ENCODE measurements at regions not wholly inside any gene's neighbourhood (a gene's known extent, or its start where the extent isn't known, plus 50 kb on each side); places are given as distances from the start of the nearest gene placed in this dataset.

- TF ChIP-seq CTCF (IDR thresholded peaks at IDR 0.05), result no peak
- H3K4me2 ChIP-seq (replicated peaks; ENCODE audit: extremely low read depth, low read length, poor library complexity, severe bottlenecking), result no peak overlapping the region
- no peaks in the 10 kb centered on the region for H3K79me2 ChIP-seq (ENCODE audit: insufficient read depth, low read length)
Measured at GRCh38 chrX:133473451-133473850, 58.2 kb upstream of the GPC4 start.

GRCh38 chrX:133468051-133468450 is 52.8 kb upstream of the GPC4 start:
- H3K36me3 Mint-ChIP-seq, result no peaks in the 10 kb centered on the region
- Histone ChIP-seq H3K79me2 (ENCODE audit: insufficient read depth, low read length) (no peaks in the 10 kb centered on the region), H3K4me1 (ENCODE audit: control insufficient read depth in 1 of 2, insufficient read depth in 2 of 2, low read length in 2 of 2) (no peaks in the 10 kb centered on the region), H4K20me1 (ENCODE audit: insufficient read depth, low read length) (no peaks in the 10 kb centered on the region), H3K36me3 (replicated peaks in 1 of 2; ENCODE audit: control insufficient read depth in 1 of 2, insufficient read depth in 2 of 2, low read length in 2 of 2) (no peaks in the 10 kb centered on the region), H3K27me3 (ENCODE audit: control insufficient read depth in 2 of 2, insufficient read depth in 2 of 2, low read length in 2 of 2) (no peaks in the 10 kb centered on the region), H3K9me3 (replicated peaks in 1 of 2; ENCODE audit: control insufficient read depth in 1 of 2, insufficient read depth in 1 of 2, low read length in 2 of 2) (no peaks in the 10 kb centered on the region), H3K9ac (ENCODE audit: insufficient read depth, low read length, poor library complexity, severe bottlenecking) (no peak overlapping the region), H3K4me3 (replicated peaks in 1 of 3; ENCODE audit: low read depth in 2 of 3, low read length in 3 of 3) (no peak overlapping the region), H3K4me2 (replicated peaks; ENCODE audit: extremely low read depth, low read length, poor library complexity, severe bottlenecking) (no peak overlapping the region), H2AFZ (ENCODE audit: insufficient read depth, low read depth, low read length, poor library complexity, severe bottlenecking) (no peak overlapping the region), H3K27ac (ENCODE audit: low read depth in 1 of 2, low read length in 2 of 2) (no peak overlapping the region)
- peaks cover 0 to 4% (median 1%) of the 10 kb centered on the region in 7 donors for H3K9me3 Mint-ChIP-seq
- no peak overlapping the region for H3K27ac Mint-ChIP-seq
- H3K4me3 Mint-ChIP-seq, result no peak overlapping the region
- H3K4me1 Mint-ChIP-seq, result no peaks in the 10 kb centered on the region
- peaks cover 2 to 10% (median 7%) of the 10 kb centered on the region in 3 donors for H3K27me3 Mint-ChIP-seq (ENCODE audit: low read depth in 3 of 3)
- intact Hi-C loops (cut with micrococcal nuclease), result no loop called here
- WGBS (ENCODE audit: insufficient coverage), result no CpG with 5 or more reads among the region's 3 CpGs
- TF ChIP-seq CTCF (IDR thresholded peaks at IDR 0.05), result no peak
- DNase-seq, result no peak

More at GRCh38 chrX:133473451-133473850, 58.2 kb upstream of the GPC4 start:
- Histone ChIP-seq H3K36me3 (replicated peaks in 1 of 2; ENCODE audit: control insufficient read depth in 1 of 2, insufficient read depth in 2 of 2, low read length in 2 of 2) (no peaks in the 10 kb centered on the region), H3K9ac (ENCODE audit: insufficient read depth, low read length, poor library complexity, severe bottlenecking) (no peak overlapping the region), H4K20me1 (ENCODE audit: insufficient read depth, low read length) (no peaks in the 10 kb centered on the region), H3K27ac (ENCODE audit: low read depth in 1 of 2, low read length in 2 of 2) (no peak overlapping the region), H3K4me3 (replicated peaks in 1 of 3; ENCODE audit: low read depth in 2 of 3, low read length in 3 of 3) (no peak overlapping the region), H3K9me3 (replicated peaks in 1 of 2; ENCODE audit: control insufficient read depth in 1 of 2, insufficient read depth in 1 of 2, low read length in 2 of 2) (no peaks in the 10 kb centered on the region), H3K4me1 (ENCODE audit: control insufficient read depth in 1 of 2, insufficient read depth in 2 of 2, low read length in 2 of 2) (no peaks in the 10 kb centered on the region), H3K27me3 (ENCODE audit: control insufficient read depth in 2 of 2, insufficient read depth in 2 of 2, low read length in 2 of 2) (no peaks in the 10 kb centered on the region), H2AFZ (ENCODE audit: insufficient read depth, low read depth, low read length, poor library complexity, severe bottlenecking) (no peak overlapping the region)
- no peaks in the 10 kb centered on the region for H3K4me1 Mint-ChIP-seq
- peaks cover 0 to 2% (median 0%) of the 10 kb centered on the region in 7 donors for H3K9me3 Mint-ChIP-seq
- peak overlapping the region in 1 of 7 donors; percentile 16 for H3K27ac Mint-ChIP-seq
- no peak for DNase-seq
- peaks cover 4 to 10% (median 5%) of the 10 kb centered on the region in 3 donors for H3K27me3 Mint-ChIP-seq (ENCODE audit: low read depth in 3 of 3)
- intact Hi-C loops (cut with micrococcal nuclease), result no loop called here
- H3K36me3 Mint-ChIP-seq, result no peaks in the 10 kb centered on the region
- no peak overlapping the region for H3K4me3 Mint-ChIP-seq

All from CD14-positive monocyte (primary cell).